Stimulated activated CD8-positive, alpha-beta memory T cell treated with anti-CD3 and anti-CD28 coated beads, Interleukin-12 subunit alpha, Interleukin-12 subunit beta, amount 100 ng/mL, for 24 hours (primary cell): ENCODE measurements at regions not wholly inside any gene's neighbourhood (a gene's known extent, or its start where the extent isn't known, plus 50 kb on each side); places are given as distances from the start of the nearest gene placed in this dataset.
"Not testable (repeated sequence)": the region's sequence is repeated elsewhere in the genome, so short reads cannot be mapped to it uniquely, and the experiment has no call there.

Experiments used
- DNase-seq: peaks from one replicate; pipeline ENCODE4 v3.0.0-alpha.2; 2020; ENCODE audit errors: extremely low read depth

GRCh38 chr22:23500508-23501260 is 79.4 kb downstream of the IGLL1 start:
- no peak for DNase-seq

- DNase-seq = no peak
Measured at GRCh38 chr22:23499845-23500500, 80.1 kb downstream of the IGLL1 start.

GRCh38 chr22:23498811-23499798 is 81.0 kb downstream of the IGLL1 start:
- DNase-seq = no peak

- not testable (repeated sequence) for DNase-seq
Measured at GRCh38 chr22:23497889-23498288, 82.2 kb downstream of the IGLL1 start.

GRCh38 chr22:23497016-23497885 is 82.8 kb downstream of the IGLL1 start:
- DNase-seq = no peak

GRCh38 chr22:23496445-23496833 is 83.7 kb downstream of the IGLL1 start:
- DNase-seq = no peak

- no peak for DNase-seq
Measured at GRCh38 chr22:23495614-23496444, 84.3 kb downstream of the IGLL1 start.

GRCh38 chr22:23494930-23495266 is 85.2 kb downstream of the IGLL1 start:
- DNase-seq = no peak

GRCh38 chr22:23485490-23485889 is 94.6 kb downstream of the IGLL1 start:
- DNase-seq = no peak

GRCh38 chr22:23484651-23485050 is 95.4 kb downstream of the IGLL1 start:
- no peak for DNase-seq

GRCh38 chr22:23481369-23481768 is 98.7 kb downstream of the IGLL1 start:
- DNase-seq = no peak

GRCh38 chr22:23478175-23478574 is 101.9 kb downstream of the IGLL1 start:
- DNase-seq = no peak

GRCh38 chr22:23474531-23474930 is 105.6 kb downstream of the IGLL1 start:
- DNase-seq = not testable (repeated sequence)

GRCh38 chr22:23473901-23474300 is 106.2 kb downstream of the IGLL1 start:
- DNase-seq = no peak

- not testable (repeated sequence) for DNase-seq
Measured at GRCh38 chr22:23472376-23472775, 107.7 kb downstream of the IGLL1 start.

GRCh38 chr22:23471698-23472097 is 108.4 kb downstream of the IGLL1 start:
- no peak for DNase-seq

GRCh38 chr22:23470811-23471389 is 109.2 kb downstream of the IGLL1 start:
- DNase-seq = no peak

GRCh38 chr22:23467721-23468294 is 112.3 kb downstream of the IGLL1 start:
- DNase-seq = no peak

- no peak for DNase-seq
Measured at GRCh38 chr22:23466351-23466750, 113.7 kb downstream of the IGLL1 start.

GRCh38 chr22:23464796-23465195 is 115.3 kb downstream of the IGLL1 start:
- not testable (repeated sequence) for DNase-seq
